ENCODE measurements at regions not wholly inside any gene's neighbourhood (a gene's known extent, or its start where the extent isn't known, plus 50 kb on each side); places are given as distances from the start of the nearest gene placed in this dataset.

- Histone ChIP-seq H3K4me3 (no peak overlapping the region), H3K4me1 (ENCODE audit: insufficient read depth) (no peaks in the 10 kb centered on the region), H3K27me3 (no peaks in the 10 kb centered on the region), H3K27ac (no peak overlapping the region), H3K36me3 (no peaks in the 10 kb centered on the region), H3K9me3 (no peaks in the 10 kb centered on the region)
- WGBS, 3 donors = 55 to 61% (median 56%) methylated on average over 9 of the region's 9 CpGs
- DNase-seq = no peak
- TF ChIP-seq EP300 (IDR thresholded peaks at IDR 0.05) = no peak
- TF ChIP-seq CTCF (IDR thresholded peaks at IDR 0.05) = no peak
- no peak for TF ChIP-seq POLR2A (IDR thresholded peaks at IDR 0.05)
- intact Hi-C loops (cut with DNase I) = no loop called here
Observed at GRCh38 chr15:26201177-26201858, 338.2 kb upstream of the ATP10A start.

- intact Hi-C loops (cut with DNase I) = no loop called here
- DNase-seq = no peak
- Histone ChIP-seq H3K27ac (no peak overlapping the region), H3K9me3 (no peaks in the 10 kb centered on the region), H3K4me1 (ENCODE audit: insufficient read depth) (no peaks in the 10 kb centered on the region), H3K27me3 (no peaks in the 10 kb centered on the region), H3K36me3 (no peaks in the 10 kb centered on the region), H3K4me3 (no peak overlapping the region)
- WGBS, 3 donors = 54 to 63% (median 54%) methylated on average over 8 of the region's 8 CpGs
- TF ChIP-seq EP300 (IDR thresholded peaks at IDR 0.05) (no peak), POLR2A (IDR thresholded peaks at IDR 0.05) (no peak), CTCF (IDR thresholded peaks at IDR 0.05) (no peak)
Observed at GRCh38 chr15:26200427-26200826, 337.3 kb upstream of the ATP10A start.

GRCh38 chr15:26197719-26198118 is 334.6 kb upstream of the ATP10A start:
- no peaks in the 10 kb centered on the region for H3K9me3 ChIP-seq
- no peak overlapping the region for H3K27ac ChIP-seq
- intact Hi-C loops (cut with DNase I) = no loop called here
- WGBS, 3 donors = 86 to 88% (median 86%) methylated on average over 5 of the region's 5 CpGs
- TF ChIP-seq POLR2A (IDR thresholded peaks at IDR 0.05) (no peak), EP300 (IDR thresholded peaks at IDR 0.05) (no peak), CTCF (IDR thresholded peaks at IDR 0.05) (no peak)
- H3K4me1 ChIP-seq (ENCODE audit: insufficient read depth) = no peaks in the 10 kb centered on the region
- H3K36me3 ChIP-seq = no peaks in the 10 kb centered on the region
- no peak overlapping the region for H3K4me3 ChIP-seq
- no peaks in the 10 kb centered on the region for H3K27me3 ChIP-seq
- DNase-seq = no peak

GRCh38 chr15:26197060-26197459 is 333.9 kb upstream of the ATP10A start:
- Histone ChIP-seq H3K4me1 (ENCODE audit: insufficient read depth) (no peaks in the 10 kb centered on the region), H3K27ac (no peak overlapping the region), H3K4me3 (no peak overlapping the region), H3K36me3 (no peaks in the 10 kb centered on the region), H3K27me3 (no peaks in the 10 kb centered on the region), H3K9me3 (no peaks in the 10 kb centered on the region)
- intact Hi-C loops (cut with DNase I) = no loop called here
- WGBS, 3 donors = 40 to 46% (median 46%) methylated on average over 1 of the region's 1 CpG
- no peak for TF ChIP-seq POLR2A (IDR thresholded peaks at IDR 0.05)
- TF ChIP-seq EP300 (IDR thresholded peaks at IDR 0.05) = no peak
- no peak for TF ChIP-seq CTCF (IDR thresholded peaks at IDR 0.05)
- DNase-seq = no peak
